ENCODE measurements at regions not wholly inside any gene's neighbourhood (a gene's known extent, or its start where the extent isn't known, plus 50 kb on each side); places are given as distances from the start of the nearest gene placed in this dataset.
"Not testable (repeated sequence)": the region's sequence is repeated elsewhere in the genome, so short reads cannot be mapped to it uniquely, and the experiment has no call there.

DNA sequence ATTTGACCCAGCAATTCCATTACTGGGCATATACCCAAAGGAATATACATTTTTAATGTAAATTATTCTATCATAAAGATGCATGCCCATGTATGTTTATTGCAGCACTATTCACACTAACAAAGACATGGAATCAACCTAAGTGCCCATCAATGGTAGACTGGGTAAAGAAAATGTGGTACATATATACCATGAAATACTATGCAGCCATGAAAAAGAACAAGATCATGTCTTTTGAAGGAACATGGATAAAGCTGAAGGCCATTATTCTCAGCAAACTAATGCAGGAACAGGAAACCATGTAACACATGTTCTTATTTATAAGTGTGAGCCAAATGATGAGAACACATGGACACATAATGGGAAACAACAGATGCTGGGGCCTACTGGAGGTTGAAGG is 603.0 kb upstream of the MARCKS start:
- DNase-seq = not testable (repeated sequence)

DNA sequence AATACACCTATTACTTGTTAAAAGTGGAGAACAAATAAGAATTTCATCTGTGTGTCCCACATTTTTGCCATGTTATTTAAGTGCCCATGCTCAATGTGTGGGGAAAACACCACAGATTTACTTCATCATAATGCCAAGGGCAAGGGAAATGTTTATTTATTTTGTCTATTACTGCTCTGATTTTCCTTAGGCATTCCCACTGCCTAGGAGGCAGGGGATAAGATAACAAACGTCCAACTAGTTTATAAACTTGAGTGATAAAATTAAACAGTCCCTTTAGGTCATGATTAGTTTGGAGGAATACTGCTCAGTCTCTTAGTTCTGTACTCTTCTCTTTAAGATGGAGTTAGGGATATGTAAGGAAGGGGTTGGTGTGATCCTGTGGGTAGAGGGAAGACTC is 598.4 kb upstream of the MARCKS start:
- no peak for DNase-seq

DNA sequence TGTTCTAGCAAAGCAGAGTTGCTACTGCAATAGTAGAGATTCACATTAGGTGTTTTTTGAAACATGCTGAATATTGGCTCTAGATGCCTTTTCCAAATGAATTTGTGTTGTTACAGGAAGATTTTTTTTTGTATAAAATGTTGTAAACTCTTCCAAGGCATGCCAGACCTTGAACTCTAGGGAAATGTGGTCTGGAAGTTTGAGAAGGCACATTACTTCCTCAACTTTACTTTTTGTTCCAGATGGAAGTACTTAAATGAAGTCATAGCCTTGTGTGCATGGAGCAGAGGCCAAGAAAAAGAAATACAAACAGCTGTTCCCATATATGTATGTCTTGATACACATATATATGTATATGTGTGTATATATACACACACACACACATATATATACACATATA is 585.7 kb upstream of the MARCKS start:
- no peak for DNase-seq

DNA sequence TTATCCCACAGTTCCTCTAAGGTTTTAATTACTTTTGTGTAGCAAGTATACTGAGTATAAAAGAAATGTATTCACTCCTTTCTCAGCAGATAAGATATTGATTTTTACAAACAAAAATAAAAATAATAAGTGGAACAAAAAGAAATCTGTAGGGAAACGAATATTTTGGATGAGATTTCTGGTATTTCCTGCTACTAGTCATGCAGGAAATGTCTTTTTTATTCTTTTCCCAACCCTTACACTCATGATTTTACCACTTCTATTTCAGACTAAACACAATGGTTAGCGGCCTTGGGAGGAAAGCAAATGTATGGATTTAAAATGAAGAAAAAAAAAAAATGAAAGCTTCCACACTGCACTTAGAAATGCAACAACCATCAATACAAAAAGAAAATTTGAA is 580.5 kb upstream of the MARCKS start:
- no peak for DNase-seq

DNA sequence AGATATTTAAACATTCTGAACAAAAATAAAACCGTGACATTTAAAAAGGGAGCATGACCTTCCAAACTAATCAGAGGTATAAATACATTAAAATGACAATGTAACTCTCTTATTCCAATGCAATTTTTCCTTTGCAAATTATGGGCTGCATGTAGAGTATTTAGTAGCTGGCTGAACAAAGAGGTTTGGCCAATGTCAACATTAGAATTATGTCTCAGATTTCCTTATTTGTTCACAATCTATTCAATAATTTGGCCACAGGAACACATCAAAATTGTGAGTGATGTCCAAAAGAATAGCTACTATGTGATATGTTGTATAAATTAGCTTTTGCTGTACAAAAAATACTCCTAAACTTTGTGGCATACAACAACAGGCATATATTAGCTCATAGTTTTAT is 580.0 kb upstream of the MARCKS start:
- DNase-seq = no peak

DNA sequence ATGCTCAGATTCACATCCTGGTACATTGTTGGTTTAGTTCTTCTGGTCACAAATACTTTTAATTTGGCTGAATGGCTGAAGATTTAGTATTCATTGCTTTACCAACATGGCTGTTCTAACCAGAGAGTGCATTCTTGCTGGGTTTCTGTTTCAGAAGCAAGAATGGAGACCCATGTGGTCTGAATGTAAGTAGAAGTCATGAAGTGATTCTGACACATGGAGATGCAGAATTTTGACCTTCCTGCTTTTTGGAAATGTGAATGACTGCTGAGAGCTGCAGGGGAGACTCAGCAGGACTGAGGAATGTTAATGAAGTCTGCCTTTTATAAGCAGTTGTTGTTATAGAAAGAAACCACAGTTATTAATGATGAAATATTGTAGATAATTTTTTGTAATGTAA is 576.1 kb upstream of the MARCKS start:
- DNase-seq = no peak

DNA sequence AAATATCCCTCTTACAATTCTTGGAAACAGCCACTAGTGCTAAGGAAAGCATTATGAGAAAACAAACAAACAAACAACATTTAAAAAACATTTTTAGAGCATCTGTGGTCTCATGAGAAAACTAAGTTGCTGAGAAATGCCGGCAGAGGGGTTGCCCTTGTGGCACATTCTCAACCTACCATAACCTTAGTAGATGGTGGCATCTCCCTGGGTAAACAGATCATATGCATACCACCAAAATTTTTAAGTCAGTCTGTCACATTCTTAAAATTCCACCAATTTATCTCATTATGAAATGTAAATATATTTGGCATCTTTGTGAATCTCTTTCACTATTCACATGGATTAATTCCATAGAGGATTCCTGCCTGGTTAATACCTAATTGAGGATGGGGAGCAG is 575.7 kb upstream of the MARCKS start:
- no peak for DNase-seq

DNA sequence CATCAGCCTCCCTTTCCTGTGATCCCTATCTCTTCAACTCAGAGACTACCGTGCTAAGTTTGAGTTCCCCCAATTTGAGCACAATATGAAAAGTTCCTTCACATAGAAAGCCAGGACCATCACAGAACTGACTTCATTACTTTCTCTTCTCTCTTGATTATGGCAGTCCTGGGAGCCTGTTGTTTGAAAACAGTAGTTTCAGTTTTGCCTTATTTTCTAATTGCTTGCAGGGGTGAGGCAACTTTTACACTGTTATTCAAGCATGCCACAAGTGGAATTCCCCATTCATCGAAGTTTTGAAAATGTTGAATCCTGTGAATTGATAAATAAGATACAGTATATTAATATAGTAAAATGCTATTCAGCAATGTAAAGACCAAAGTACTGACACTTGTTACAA is 569.7 kb upstream of the MARCKS start:
- no peak for DNase-seq

DNA sequence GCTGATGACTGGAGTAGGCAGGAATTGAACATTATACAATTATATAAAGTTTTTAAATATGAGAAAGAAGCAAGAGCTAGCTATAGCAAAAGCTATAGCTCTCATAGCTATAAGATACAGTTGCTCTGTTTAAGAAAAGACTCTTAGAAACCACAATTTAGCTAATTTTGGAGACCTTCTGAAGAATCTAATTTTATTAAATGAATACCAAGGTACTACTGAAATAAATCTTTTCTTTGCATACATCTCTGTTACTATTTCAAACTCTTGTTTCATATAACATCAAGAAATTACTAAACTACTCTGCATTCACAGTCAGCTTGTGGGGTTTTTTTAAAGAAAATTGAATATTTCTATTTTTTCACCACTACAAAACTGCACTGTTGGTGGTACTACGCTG is 568.7 kb upstream of the MARCKS start:
- DNase-seq = no peak

DNA sequence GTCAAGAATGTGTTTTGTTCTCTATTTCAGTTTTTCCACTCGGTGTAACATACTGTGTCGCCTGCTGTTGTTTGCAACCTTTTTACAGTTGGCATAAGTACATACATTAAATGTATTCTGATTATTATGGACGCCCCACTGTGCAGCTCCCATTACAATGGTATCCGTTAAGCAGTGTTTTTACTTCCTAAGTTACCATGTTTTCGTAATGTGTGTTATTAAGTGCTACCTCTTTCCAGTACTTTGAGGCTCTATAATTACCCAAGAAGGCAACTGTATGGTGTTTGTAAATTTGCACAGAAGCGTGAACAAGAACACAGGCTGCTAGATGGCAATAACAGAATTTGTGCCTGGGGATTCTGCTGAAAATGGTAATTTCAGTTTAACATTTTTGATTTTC is 568.0 kb upstream of the MARCKS start:
- DNase-seq = no peak

DNA sequence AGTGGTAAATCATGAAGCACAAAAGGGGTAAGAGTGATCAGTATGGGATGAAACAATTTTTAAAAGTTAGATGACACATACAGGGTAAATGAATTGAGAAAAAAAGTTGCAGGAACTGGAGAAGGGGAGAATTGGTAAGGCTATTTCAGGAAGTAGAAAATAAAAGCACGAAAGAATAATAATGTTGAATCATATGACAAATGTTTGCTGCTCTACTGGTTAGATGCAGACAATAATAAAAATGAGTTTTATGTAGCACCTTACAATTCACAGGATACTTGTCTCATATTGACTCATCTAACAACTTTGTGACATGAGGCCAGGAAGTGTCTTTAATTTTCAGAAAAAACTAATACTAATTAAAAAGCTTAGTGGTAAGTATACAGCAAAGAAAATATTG is 566.5 kb upstream of the MARCKS start:
- no peak for DNase-seq

DNA sequence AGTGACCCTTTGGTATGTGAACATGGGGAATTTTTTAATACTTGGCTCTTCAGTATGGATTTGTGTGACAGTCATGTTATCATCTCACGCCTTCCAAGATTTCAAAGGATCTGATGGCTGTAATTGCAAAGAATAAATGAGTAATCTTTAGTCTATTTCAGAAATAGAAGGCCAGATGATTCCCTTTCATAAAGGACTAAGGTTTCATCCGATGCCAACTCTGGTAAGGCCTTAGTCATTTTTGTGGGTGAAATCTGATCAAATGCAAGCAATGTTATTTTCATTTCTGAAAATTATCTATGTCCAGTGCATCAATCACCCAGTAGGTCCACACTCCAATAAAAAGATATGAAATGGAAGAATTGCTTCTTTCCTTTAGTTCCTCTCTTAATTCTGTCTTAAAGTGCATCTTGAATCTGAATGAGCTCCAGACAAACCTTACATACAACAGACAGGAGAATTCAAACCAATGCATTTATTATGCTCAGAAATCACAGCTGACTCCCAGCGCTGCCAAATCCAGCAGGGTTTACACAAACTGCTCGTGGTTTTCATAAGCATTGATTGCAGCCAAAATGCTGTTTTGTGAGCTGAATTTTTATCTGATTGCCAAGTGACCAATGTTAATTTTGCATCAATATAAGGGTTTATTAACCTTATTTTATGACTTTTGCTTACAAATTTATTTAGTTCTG is 565.2 kb upstream of the MARCKS start:
- no peak for DNase-seq

DNA sequence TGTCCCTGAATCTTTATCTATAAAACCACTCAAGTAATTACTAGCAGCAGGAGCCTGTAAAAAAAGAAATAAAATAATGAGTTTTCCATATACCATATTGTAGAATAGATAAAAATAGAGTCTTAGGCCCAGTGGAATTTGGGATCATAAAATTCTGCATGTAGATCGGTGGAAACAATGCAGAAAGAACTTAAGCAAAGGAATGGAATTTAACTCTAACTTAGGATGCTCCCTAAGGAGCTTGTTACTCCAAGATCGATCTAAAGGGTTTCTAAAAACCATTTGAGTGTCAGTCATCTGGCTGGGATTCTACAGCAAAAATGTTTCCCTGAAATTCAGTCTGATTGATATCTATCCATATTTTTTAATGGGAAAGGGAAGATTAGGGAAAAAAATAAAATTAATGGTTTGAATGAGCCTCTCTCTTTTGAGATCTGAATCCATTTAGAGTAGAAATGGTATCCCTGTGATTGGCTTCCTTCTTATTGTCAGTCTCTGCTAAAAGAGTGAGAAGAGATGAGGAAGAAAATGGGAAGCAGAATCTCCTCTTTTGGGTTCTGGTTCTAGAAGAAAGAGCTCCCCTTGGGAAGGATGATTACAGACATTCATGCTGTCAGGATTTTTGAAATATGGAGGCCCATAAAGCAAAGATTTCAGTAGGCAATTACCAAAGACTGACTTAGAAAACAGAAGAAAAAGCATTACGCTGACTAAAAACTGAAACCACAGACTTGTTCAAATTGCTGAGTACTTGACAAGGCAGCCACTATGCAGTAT is 564.3 kb upstream of the MARCKS start:
- DNase-seq = no peak

DNA sequence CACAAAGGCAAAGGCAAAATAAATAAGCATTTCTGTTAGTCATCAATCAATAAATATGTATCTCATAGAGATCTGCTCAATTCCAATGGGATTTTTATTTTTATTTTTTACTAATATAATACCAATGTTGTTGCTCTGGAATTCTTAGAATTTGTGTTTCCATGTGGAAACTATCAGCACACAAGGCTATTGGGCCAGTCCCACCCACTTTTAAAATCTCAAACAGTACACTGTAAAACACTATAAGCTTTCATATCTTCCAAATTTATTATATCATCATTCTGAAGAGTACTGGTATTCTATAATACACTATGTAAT is 563.8 kb upstream of the MARCKS start:
- no peak for DNase-seq

DNA sequence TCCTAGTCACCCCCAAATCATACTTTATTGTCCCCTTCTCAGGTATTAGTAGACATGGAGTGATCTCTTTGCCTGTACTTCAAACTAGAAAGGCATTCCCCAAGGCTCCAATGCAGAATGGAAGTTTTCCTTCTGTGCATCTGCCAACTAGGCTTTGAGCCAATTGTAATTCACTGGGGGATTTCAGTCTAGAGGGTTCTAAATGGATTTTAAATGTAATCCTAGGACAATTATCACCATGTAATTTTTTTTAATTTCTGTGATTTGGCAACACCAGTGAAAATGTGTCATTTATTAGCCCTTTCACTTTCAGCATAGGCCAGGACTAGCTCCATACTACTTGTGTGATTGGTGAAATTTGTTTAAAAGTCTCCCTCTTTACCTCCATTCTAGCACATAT is 557.6 kb upstream of the MARCKS start:
- no peak for DNase-seq

DNA sequence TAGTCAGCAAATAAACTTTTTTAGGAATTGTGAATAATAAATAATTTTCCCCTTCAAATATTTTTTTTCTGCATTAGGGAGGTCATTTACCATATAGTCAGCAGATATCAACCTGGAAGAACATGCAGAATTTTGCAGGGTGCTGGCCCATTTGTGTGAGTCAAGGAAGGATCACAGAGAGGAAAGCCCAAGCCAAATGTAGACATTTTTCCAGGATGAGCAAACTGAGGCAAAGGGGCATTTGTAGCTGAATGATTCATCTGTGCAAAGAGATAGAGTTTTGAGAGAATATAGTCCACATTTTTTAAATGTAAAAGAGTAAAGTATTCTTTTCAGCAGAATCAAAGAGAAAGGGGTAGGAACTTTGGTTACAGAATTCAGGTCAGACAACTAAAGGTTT is 555.5 kb upstream of the MARCKS start:
- DNase-seq = no peak

DNA sequence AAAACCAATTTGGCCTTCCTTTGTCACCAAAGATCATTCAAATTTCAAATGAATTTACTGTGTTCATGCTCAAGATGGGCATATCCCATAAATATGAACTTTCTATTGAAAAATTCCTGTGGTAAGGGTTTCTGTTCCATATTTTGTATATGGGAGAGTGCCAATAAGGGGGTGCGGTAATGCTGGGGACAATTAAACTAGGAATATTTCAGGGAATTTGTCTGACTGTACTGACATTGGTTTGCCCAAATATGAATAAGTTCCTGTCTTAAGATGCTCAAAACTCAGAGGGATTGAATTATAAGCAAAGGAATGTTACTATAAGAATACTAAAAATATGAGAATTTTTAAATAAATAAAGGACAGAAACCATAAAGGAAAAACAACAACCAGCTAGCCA is 553.0 kb upstream of the MARCKS start:
- DNase-seq = no peak

DNA sequence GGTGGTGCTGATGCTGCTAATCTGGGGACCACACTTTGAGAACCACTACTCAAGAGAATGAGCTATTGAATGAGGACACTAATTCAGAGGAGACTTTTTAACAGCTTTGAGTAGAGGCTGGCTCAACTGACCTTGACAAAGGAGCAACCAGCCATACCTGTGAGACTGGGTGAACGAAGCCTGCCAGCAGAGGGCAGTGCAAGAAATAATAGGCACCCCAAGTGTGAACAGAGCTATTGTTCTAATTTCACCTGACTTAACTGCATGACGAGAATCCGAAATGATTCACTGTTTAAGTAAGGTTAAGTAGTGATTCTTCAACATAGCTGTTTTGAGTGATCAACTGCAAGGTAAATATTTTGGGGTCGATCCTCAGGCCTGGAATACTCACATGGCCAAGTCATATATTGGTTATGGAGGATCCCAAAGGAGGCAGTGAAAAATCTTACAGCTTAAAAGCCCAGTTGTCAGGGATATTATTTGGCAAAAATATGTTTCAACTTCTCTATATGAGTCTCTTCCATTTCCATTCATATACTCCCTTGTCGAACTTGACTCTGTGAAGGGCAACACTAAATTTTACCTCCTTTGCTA is 550.5 kb upstream of the MARCKS start:
- peak; percentile 29 for DNase-seq

DNA sequence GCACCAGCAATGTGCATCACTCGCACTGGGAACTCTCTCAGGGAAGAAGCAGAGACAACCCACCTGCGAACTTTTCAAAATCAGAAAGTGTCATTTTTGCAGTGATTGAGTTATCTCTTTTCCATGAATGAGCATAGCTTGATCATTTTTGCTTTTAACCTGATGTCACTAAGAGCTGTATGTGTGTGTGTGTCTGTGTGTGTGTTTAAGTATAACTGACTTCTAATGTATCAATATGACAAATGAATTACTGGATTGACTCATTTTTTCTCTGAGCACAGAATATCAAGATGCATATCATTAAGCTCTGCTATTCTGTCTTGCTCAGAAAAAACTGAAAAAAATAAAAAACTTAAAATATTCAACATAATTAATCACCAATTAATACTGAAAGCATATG is 548.9 kb upstream of the MARCKS start:
- DNase-seq = no peak

DNA sequence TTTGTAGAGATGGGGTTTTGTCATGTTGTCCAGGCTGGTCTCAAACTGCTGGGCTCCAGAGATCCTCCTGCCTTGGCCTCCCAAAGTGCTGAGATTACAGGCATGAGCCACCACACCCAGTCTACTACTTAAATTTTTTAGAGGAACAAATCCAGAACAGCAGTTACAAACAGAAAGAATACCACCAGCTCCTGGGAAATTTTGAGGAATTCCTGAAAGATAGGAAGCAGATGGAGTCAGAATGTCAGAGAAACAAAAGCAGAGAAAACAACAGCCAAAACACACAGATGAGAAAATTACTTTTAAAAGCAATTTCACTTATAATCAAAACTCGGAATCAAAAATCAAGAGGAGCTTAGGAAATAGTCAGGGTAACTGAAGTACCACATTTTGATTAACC is 543.3 kb upstream of the MARCKS start:
- no peak for DNase-seq

DNA sequence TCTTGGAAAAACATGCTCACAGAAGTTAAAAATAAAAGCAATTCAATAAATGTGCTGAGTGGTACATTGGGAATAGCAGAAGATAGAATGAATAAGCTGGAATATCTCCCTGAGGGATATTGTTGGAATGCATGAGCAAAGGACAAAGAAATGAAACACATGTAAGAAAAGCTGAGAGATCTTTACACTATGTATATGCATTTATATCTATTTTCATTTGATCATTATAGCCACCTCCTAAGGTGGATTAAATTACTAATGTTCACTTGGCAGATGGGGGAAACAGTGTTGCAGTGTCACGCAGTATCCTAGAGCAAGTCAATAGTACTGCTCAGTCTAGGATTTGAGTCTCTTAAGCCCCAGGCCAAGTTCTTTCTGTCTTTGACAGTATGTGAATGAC is 542.0 kb upstream of the MARCKS start:
- DNase-seq = no peak

DNA sequence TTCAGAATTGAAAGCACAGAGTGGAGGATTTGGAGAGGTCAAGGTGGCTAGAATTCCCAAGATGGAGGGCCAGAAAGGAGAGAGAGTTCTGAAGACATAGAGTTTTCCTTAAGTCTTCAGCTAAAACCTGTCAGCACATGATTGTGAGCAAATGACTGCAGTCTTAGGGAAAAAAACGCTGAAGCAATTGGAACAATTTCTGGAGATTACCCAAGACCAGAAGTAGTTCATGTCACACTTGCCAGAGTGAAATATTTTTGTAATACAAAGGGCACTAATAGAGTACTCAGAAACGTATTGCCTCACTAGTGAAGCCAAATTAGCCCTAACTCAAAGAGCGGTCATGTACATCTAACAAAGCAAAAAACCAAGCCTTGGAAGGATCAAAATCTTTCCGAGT is 541.3 kb upstream of the MARCKS start:
- no peak for DNase-seq

DNA sequence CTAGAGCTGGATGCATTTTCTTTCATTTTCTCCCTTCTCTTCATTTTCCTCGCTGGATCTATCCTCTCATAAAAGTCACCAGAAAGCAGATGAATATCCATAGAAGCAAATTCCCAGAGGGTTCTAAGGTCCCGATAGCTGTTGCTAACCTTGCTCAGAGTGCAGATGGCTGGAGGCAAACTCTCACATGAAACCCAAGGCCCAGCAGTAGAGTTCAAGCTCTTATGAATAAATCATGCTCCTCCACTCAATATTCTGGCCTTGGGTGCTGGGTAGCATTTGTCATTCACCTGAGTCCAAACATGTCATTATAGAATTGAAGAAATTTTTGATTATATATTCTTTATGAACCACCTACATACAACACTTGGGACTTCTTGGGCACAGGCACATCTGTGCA is 539.7 kb upstream of the MARCKS start:
- no peak for DNase-seq

DNA sequence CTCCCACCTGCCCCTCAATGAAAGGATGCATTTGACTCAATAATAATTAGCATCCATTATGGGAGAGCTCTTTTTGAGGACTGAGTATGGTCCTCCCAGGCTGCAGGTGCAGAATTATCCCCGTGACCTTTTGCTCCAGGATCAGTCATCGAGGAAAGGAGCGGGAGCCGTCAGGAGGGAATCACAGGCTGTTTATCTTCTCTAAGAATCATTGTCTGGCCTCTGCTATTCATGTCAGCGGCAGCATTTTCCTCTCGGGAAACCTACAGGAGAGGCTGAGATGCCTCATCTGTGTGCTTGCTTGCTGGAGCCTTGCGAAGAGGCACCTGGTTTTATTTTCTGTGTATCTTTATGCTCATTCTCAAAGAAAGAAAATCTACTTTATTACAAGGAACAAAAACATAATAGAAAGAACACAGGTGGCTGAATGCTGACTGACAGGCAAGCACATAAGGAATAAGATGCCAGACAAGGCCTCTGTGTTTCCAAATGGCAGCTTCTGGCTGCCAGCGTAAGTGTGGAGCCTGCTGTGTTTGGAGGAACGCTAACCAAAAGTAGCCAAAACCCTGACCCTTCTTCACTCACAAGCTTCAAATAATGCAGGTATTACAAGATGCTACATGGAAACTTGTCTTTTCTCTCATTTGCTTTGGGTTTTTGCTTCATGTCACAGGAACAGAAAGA is 539.1 kb upstream of the MARCKS start:
- DNase-seq = no peak
